ENCODE measurements at regions not wholly inside any gene's neighbourhood (a gene's known extent, or its start where the extent isn't known, plus 50 kb on each side); places are given as distances from the start of the nearest gene placed in this dataset.

- TF ChIP-seq CTCF (IDR thresholded peaks at IDR 0.05; ENCODE audit: low read depth, low read length) (no peak), POLR2A (IDR thresholded peaks at IDR 0.05; ENCODE audit: extremely low read depth, insufficient read length) (no peak), MYC (IDR thresholded peaks at IDR 0.05; ENCODE audit: low read depth, low read length) (no peak)
Observed at GRCh38 chr4:117623326-117623725, 411.0 kb upstream of the NDST3 start.

Data from NB4 (cell line).